ENCODE measurements at regions not wholly inside any gene's neighbourhood (a gene's known extent, or its start where the extent isn't known, plus 50 kb on each side); places are given as distances from the start of the nearest gene placed in this dataset.

- POLR2A ChIA-PET, result no interaction called here
Measured at GRCh38 chr11:28911829-28912228, 803.6 kb downstream of the METTL15 start.

GRCh38 chr11:28910926-28911325 is 802.7 kb downstream of the METTL15 start:
- Histone ChIP-seq H3K4me3 (ENCODE audit: low read depth, low read length) (no peak overlapping the region), H3K9me3 (ENCODE audit: control insufficient read depth, insufficient read depth, low read depth, low read length) (no peaks in the 10 kb centered on the region), H3K27ac (ENCODE audit: extremely low read depth, low read depth, low read length) (no peak overlapping the region), H3K4me1 (ENCODE audit: control insufficient read depth, insufficient read depth, low read length) (no peaks in the 10 kb centered on the region), H3K36me3 (ENCODE audit: control insufficient read depth in 2 of 2, insufficient read depth in 1 of 2, low read length in 2 of 2) (no peaks in the 10 kb centered on the region)
- ChIA-PET POLR2A (no interaction called here), CTCF (interaction anchor here (0.6 to 1.0 kb wide), 2 partner anchors 30 to 110 kb away, joined by 3 to 4 read pairs; no protein-coding TSS in a partner anchor)
- TF ChIP-seq ZNF280D (tag by site-specific recombination; IDR thresholded peaks at IDR 0.05), result no peak
- TF ChIP-seq ZNF776 (tag by site-specific recombination; IDR thresholded peaks at IDR 0.05; ENCODE audit: borderline replicate concordance), result no peak
- TF ChIP-seq ZNF239 (tag by site-specific recombination; IDR thresholded peaks at IDR 0.05), result no peak
- no peak for TF ChIP-seq ZNF146 (tag by site-specific recombination; IDR thresholded peaks at IDR 0.05)
- TF ChIP-seq EGR2 (tag by site-specific recombination; IDR thresholded peaks at IDR 0.05; ENCODE audit: low read depth), result no peak
- no peak for TF ChIP-seq ZNF324 (tag by site-specific recombination; IDR thresholded peaks at IDR 0.05)
- no peak for TF ChIP-seq ZNF660 (tag by site-specific recombination; IDR thresholded peaks at IDR 0.05)
- no peak for TF ChIP-seq ZFP69B (tag by site-specific recombination; IDR thresholded peaks at IDR 0.05)
- TF ChIP-seq KLF9 (tag by site-specific recombination; IDR thresholded peaks at IDR 0.05; ENCODE audit: low read depth), result no peak
- TF ChIP-seq ZEB2 (tag by site-specific recombination; IDR thresholded peaks at IDR 0.05), result no peak
- no peak for TF ChIP-seq PBX3 (CRISPR knock-in tag; IDR thresholded peaks at IDR 0.05)
- no peak for TF ChIP-seq ZNF266 (tag by site-specific recombination; IDR thresholded peaks at IDR 0.05; ENCODE audit: low read depth)
- TF ChIP-seq ZBTB49 (tag by site-specific recombination; IDR thresholded peaks at IDR 0.05; ENCODE audit: low read depth), result no peak

More at GRCh38 chr11:28911829-28912228, 803.6 kb downstream of the METTL15 start:
- CTCF ChIA-PET, result interaction anchor here (1.0 kb wide), 1 partner anchor 109 kb away, joined by 3 read pairs; no protein-coding TSS in a partner anchor
- H3K9me3 ChIP-seq (ENCODE audit: control insufficient read depth, insufficient read depth, low read depth, low read length), result no peaks in the 10 kb centered on the region
- TF ChIP-seq ZNF747 (tag by site-specific recombination; IDR thresholded peaks at IDR 0.05) (no peak), ZBTB21 (tag by site-specific recombination; IDR thresholded peaks at IDR 0.05) (no peak), ZBTB7A (tag by site-specific recombination; IDR thresholded peaks at IDR 0.05; ENCODE audit: low read depth) (no peak), GLI4 (tag by site-specific recombination; IDR thresholded peaks at IDR 0.05) (no peak), ZNF830 (tag by site-specific recombination; IDR thresholded peaks at IDR 0.05; ENCODE audit: low read depth) (no peak), ZNF777 (tag by site-specific recombination; IDR thresholded peaks at IDR 0.05; ENCODE audit: borderline replicate concordance) (no peak), ZNF792 (tag by site-specific recombination; IDR thresholded peaks at IDR 0.05) (no peak), ZNF202 (tag by site-specific recombination; IDR thresholded peaks at IDR 0.05; ENCODE audit: borderline replicate concordance) (no peak), ZSCAN18 (tag by site-specific recombination; IDR thresholded peaks at IDR 0.05) (no peak), ZNF10 (tag by site-specific recombination; IDR thresholded peaks at IDR 0.05) (no peak), ZNF639 (tag by site-specific recombination; IDR thresholded peaks at IDR 0.05) (no peak), ZBTB26 (tag by site-specific recombination; optimal IDR thresholded peaks at IDR 0.05) (no peak), GLIS2 (tag by site-specific recombination; IDR thresholded peaks at IDR 0.05) (no peak), SP3 (tag by site-specific recombination; IDR thresholded peaks at IDR 0.05) (no peak)
- H3K27ac ChIP-seq (ENCODE audit: extremely low read depth, low read depth, low read length), result no peak overlapping the region
- no peak overlapping the region for H3K4me3 ChIP-seq (ENCODE audit: low read depth, low read length)
- no peaks in the 10 kb centered on the region for H3K4me1 ChIP-seq (ENCODE audit: control insufficient read depth, insufficient read depth, low read length)
- H3K36me3 ChIP-seq (ENCODE audit: control insufficient read depth in 2 of 2, insufficient read depth in 1 of 2, low read length in 2 of 2), result no peaks in the 10 kb centered on the region
